ENCODE measurements at regions not wholly inside any gene's neighbourhood (a gene's known extent, or its start where the extent isn't known, plus 50 kb on each side); places are given as distances from the start of the nearest gene placed in this dataset.

GRCh38 chr18:8525692-8526091 lies 83.5 kb upstream of the RAB12 start:
- TF ChIP-seq CTCF (IDR thresholded peaks at IDR 0.05; ENCODE audit: extremely low read depth in 1 of 2, insufficient read depth in 1 of 2, low read depth in 1 of 2, low read length in 2 of 2) = peak in 1 of 2 donors; percentile 11
- TF ChIP-seq MYC (IDR thresholded peaks at IDR 0.05; ENCODE audit: low read depth, low read length) = no peak
